GM10266 (cell line): ENCODE measurements at regions not wholly inside any gene's neighbourhood (a gene's known extent, or its start where the extent isn't known, plus 50 kb on each side); places are given as distances from the start of the nearest gene placed in this dataset.
"Not testable (repeated sequence)": the region's sequence is repeated elsewhere in the genome, so short reads cannot be mapped to it uniquely, and the experiment has no call there.

ENCODE experiments used
- DNase-seq: peaks from one replicate; pipeline ENCODE4 v3.0.0; 2012; ENCODE audit errors: extremely low spot score
- CTCF ChIP-seq: IDR thresholded peaks from 2 replicates; pipeline ENCODE4 v1.5.1; 2012; ENCODE audit warnings: mild to moderate bottlenecking, low read depth; ENCODE audit not compliant: control insufficient read depth, insufficient read depth; ENCODE audit errors: missing control alignments

GRCh38 chr16:60087530-60087929 is 1353.4 kb upstream of the GOT2 start:
- no peak for DNase-seq
- TF ChIP-seq CTCF: no peak

- DNase-seq: not testable (repeated sequence)
These were observed 1344.7 kb upstream of the GOT2 start for GRCh38 chr16:60078819-60079218.

- TF ChIP-seq CTCF: no peak
- no peak for DNase-seq
These were observed 1343.7 kb upstream of the GOT2 start for GRCh38 chr16:60077861-60078260.

GRCh38 chr16:60074378-60074777 is 1340.3 kb upstream of the GOT2 start:
- DNase-seq: no peak
- no peak for TF ChIP-seq CTCF

- no peak for TF ChIP-seq CTCF
These were observed 1339.3 kb upstream of the GOT2 start for GRCh38 chr16:60073376-60073775.

GRCh38 chr16:60064026-60064425 is 1329.9 kb upstream of the GOT2 start:
- DNase-seq: no peak
- TF ChIP-seq CTCF: no peak

More at GRCh38 chr16:60073376-60073775, 1339.3 kb upstream of the GOT2 start:
- no peak for DNase-seq

GRCh38 chr16:60061396-60061795 is 1327.3 kb upstream of the GOT2 start:
- no peak for DNase-seq

More at GRCh38 chr16:60061396-60061795, 1327.3 kb upstream of the GOT2 start:
- no peak for TF ChIP-seq CTCF
